ENCODE measurements at regions not wholly inside any gene's neighbourhood (a gene's known extent, or its start where the extent isn't known, plus 50 kb on each side); places are given as distances from the start of the nearest gene placed in this dataset.

- no peak for DNase-seq
These were observed 179.2 kb downstream of the EMP1 start for GRCh38 chr12:13375583-13376345.

GRCh38 chr12:13374793-13375192 is 178.3 kb downstream of the EMP1 start:
- no peak for DNase-seq

- DNase-seq: no peak
These were observed 177.3 kb downstream of the EMP1 start for GRCh38 chr12:13373803-13374202.

- DNase-seq: no peak
These were observed 176.6 kb downstream of the EMP1 start for GRCh38 chr12:13373131-13373530.

- no peak for DNase-seq
These were observed 175.9 kb downstream of the EMP1 start for GRCh38 chr12:13372386-13372785.

GRCh38 chr12:13371797-13372196 is 175.3 kb downstream of the EMP1 start:
- no peak for DNase-seq

- no peak for DNase-seq
These were observed 174.8 kb downstream of the EMP1 start for GRCh38 chr12:13371367-13371766.

- no peak for DNase-seq
These were observed 173.0 kb downstream of the EMP1 start for GRCh38 chr12:13369474-13370056.

GRCh38 chr12:13368971-13369370 is 172.4 kb downstream of the EMP1 start:
- no peak for DNase-seq

GRCh38 chr12:13368431-13368830 is 171.9 kb downstream of the EMP1 start:
- DNase-seq: no peak

GRCh38 chr12:13367973-13368372 is 171.4 kb downstream of the EMP1 start:
- DNase-seq: no peak

- DNase-seq: no peak
These were observed 169.3 kb downstream of the EMP1 start for GRCh38 chr12:13365748-13366366.

- DNase-seq: peak; percentile 5
These were observed 165.8 kb downstream of the EMP1 start for GRCh38 chr12:13362260-13362841.

GRCh38 chr12:13359636-13360035 is 163.1 kb downstream of the EMP1 start:
- no peak for DNase-seq

GRCh38 chr12:13358391-13358905 is 161.9 kb downstream of the EMP1 start:
- no peak for DNase-seq

- no peak for DNase-seq
These were observed 154.4 kb downstream of the EMP1 start for GRCh38 chr12:13350946-13351345.

GRCh38 chr12:13350381-13350780 is 153.9 kb downstream of the EMP1 start:
- no peak for DNase-seq

GRCh38 chr12:13348464-13348863 is 151.9 kb downstream of the EMP1 start:
- DNase-seq: no peak

- peak; percentile 42 for DNase-seq
These were observed 150.9 kb downstream of the EMP1 start for GRCh38 chr12:13347241-13348043.

- DNase-seq: no peak
These were observed 149.2 kb downstream of the EMP1 start for GRCh38 chr12:13345722-13346121.

- DNase-seq: no peak
These were observed 146.8 kb downstream of the EMP1 start for GRCh38 chr12:13343375-13343774.

- no peak for DNase-seq
These were observed 146.4 kb downstream of the EMP1 start for GRCh38 chr12:13342971-13343370.

GRCh38 chr12:13340149-13340548 is 143.6 kb downstream of the EMP1 start:
- no peak for DNase-seq

Measured in stimulated activated naive CD4-positive, alpha-beta T cell treated with Interleukin-2 at 50 U/mL for 16 hours (primary cell).